ENCODE measurements at regions not wholly inside any gene's neighbourhood (a gene's known extent, or its start where the extent isn't known, plus 50 kb on each side); places are given as distances from the start of the nearest gene placed in this dataset.

- Histone ChIP-seq H3K27me3 (ENCODE audit: control insufficient read depth, insufficient read depth) (no peaks in the 10 kb centered on the region), H3K27ac (ENCODE audit: low read length) (no peak overlapping the region), H3K4me3 (ENCODE audit: low read length) (no peak overlapping the region), H3K4me1 (ENCODE audit: control insufficient read depth, insufficient read depth, low read length) (no peaks in the 10 kb centered on the region), H3K9me3 (ENCODE audit: control insufficient read depth, low read length) (no peaks in the 10 kb centered on the region)
- DNase-seq (no peak), ATAC-seq (no peak)
- WGBS = 88% methylated on average over 1 of the region's 1 CpG
- intact Hi-C loops (cut with DNase I) = loop anchor here in 2 of 4 donors (2.0 to 10.0 kb wide), 2 partner anchors 120 to 126 kb away; no protein-coding TSS in a partner anchor
Observed at GRCh38 chr6:71385111-71385822, 96.7 kb downstream of the OGFRL1 start.

GRCh38 chr6:71386215-71386614 lies 97.6 kb downstream of the OGFRL1 start:
- H3K4me3 ChIP-seq (ENCODE audit: low read length) = no peak overlapping the region

GRCh38 chr6:71387179-71387578 lies 98.6 kb downstream of the OGFRL1 start:
- DNase-seq (no peak), ATAC-seq (no peak)
- Histone ChIP-seq H3K4me1 (ENCODE audit: control insufficient read depth, insufficient read depth, low read length) (no peaks in the 10 kb centered on the region), H3K27me3 (ENCODE audit: control insufficient read depth, insufficient read depth) (no peaks in the 10 kb centered on the region), H3K27ac (ENCODE audit: low read length) (no peak overlapping the region), H3K4me3 (ENCODE audit: low read length) (no peak overlapping the region), H3K9me3 (ENCODE audit: control insufficient read depth, low read length) (no peaks in the 10 kb centered on the region)
- intact Hi-C loops (cut with DNase I) = loop anchor here in 1 of 4 donors (10.0 kb wide), 1 partner anchor 118 kb away; no protein-coding TSS in a partner anchor

More at GRCh38 chr6:71386215-71386614, 97.6 kb downstream of the OGFRL1 start:
- intact Hi-C loops (cut with DNase I) = loop anchor here in 1 of 4 donors (10.0 kb wide), 1 partner anchor 119 kb away; no protein-coding TSS in a partner anchor
- H3K4me1 ChIP-seq (ENCODE audit: control insufficient read depth, insufficient read depth, low read length) = no peaks in the 10 kb centered on the region
- H3K9me3 ChIP-seq (ENCODE audit: control insufficient read depth, low read length) = no peaks in the 10 kb centered on the region
- no peak for ATAC-seq
- no peak for DNase-seq
- no peaks in the 10 kb centered on the region for H3K27me3 ChIP-seq (ENCODE audit: control insufficient read depth, insufficient read depth)
- no peak overlapping the region for H3K27ac ChIP-seq (ENCODE audit: low read length)
- WGBS = 90% methylated on average over 4 of the region's 4 CpGs

- 98% methylated on average over 1 of the region's 1 CpG for WGBS
- H3K27me3 ChIP-seq (ENCODE audit: control insufficient read depth, insufficient read depth) = no peaks in the 10 kb centered on the region
- DNase-seq (no peak), ATAC-seq (no peak)
- intact Hi-C loops (cut with DNase I) = loop anchor here in 1 of 4 donors (10.0 kb wide), 1 partner anchor 117 kb away; no protein-coding TSS in a partner anchor
- H3K4me1 ChIP-seq (ENCODE audit: control insufficient read depth, insufficient read depth, low read length) = no peaks in the 10 kb centered on the region
- H3K27ac ChIP-seq (ENCODE audit: low read length) = no peak overlapping the region
- H3K4me3 ChIP-seq (ENCODE audit: low read length) = no peak overlapping the region
- H3K9me3 ChIP-seq (ENCODE audit: control insufficient read depth, low read length) = no peaks in the 10 kb centered on the region
Observed at GRCh38 chr6:71388068-71388744, 99.6 kb downstream of the OGFRL1 start.

- no peak overlapping the region for H3K4me3 ChIP-seq (ENCODE audit: low read length)
- no peak overlapping the region for H3K27ac ChIP-seq (ENCODE audit: low read length)
- DNase-seq = no peak
- intact Hi-C loops (cut with DNase I) = loop anchor here in 1 of 4 donors (10.0 kb wide), 1 partner anchor 116 kb away; no protein-coding TSS in a partner anchor
- no peak for ATAC-seq
- no peaks in the 10 kb centered on the region for H3K9me3 ChIP-seq (ENCODE audit: control insufficient read depth, low read length)
- no peaks in the 10 kb centered on the region for H3K27me3 ChIP-seq (ENCODE audit: control insufficient read depth, insufficient read depth)
- no peaks in the 10 kb centered on the region for H3K4me1 ChIP-seq (ENCODE audit: control insufficient read depth, insufficient read depth, low read length)
- 80% methylated on average over 4 of the region's 4 CpGs for WGBS
Observed at GRCh38 chr6:71388856-71389527, 100.4 kb downstream of the OGFRL1 start.

- ATAC-seq (peak in 1 of 2 donors; percentile 37), DNase-seq (no peak)
- Histone ChIP-seq H3K4me3 (ENCODE audit: low read length) (no peak overlapping the region), H3K27me3 (ENCODE audit: control insufficient read depth, insufficient read depth) (no peaks in the 10 kb centered on the region), H3K4me1 (ENCODE audit: control insufficient read depth, insufficient read depth, low read length) (peaks cover 4% of the 10 kb centered on the region), H3K9me3 (ENCODE audit: control insufficient read depth, low read length) (no peaks in the 10 kb centered on the region), H3K27ac (ENCODE audit: low read length) (no peak overlapping the region)
- intact Hi-C loops (cut with DNase I) = no loop called here
- WGBS = 73% methylated on average over 1 of the region's 1 CpG
Observed at GRCh38 chr6:71391126-71391525, 102.5 kb downstream of the OGFRL1 start.

GRCh38 chr6:71392276-71392675 lies 103.7 kb downstream of the OGFRL1 start:
- no peak overlapping the region for H3K27ac ChIP-seq (ENCODE audit: low read length)
- no peak overlapping the region for H3K4me3 ChIP-seq (ENCODE audit: low read length)
- H3K4me1 ChIP-seq (ENCODE audit: control insufficient read depth, insufficient read depth, low read length) = peaks cover 4% of the 10 kb centered on the region
- intact Hi-C loops (cut with DNase I) = no loop called here
- DNase-seq (no peak), ATAC-seq (no peak)
- no peaks in the 10 kb centered on the region for H3K27me3 ChIP-seq (ENCODE audit: control insufficient read depth, insufficient read depth)
- H3K9me3 ChIP-seq (ENCODE audit: control insufficient read depth, low read length) = no peaks in the 10 kb centered on the region
- WGBS = 93% methylated on average over 1 of the region's 1 CpG

GRCh38 chr6:71393471-71393870 lies 104.9 kb downstream of the OGFRL1 start:
- peak; percentile 68 to 92 for ATAC-seq

GRCh38 chr6:71393981-71394432 lies 105.4 kb downstream of the OGFRL1 start:
- peak; percentile 41 to 73 for ATAC-seq
- Histone ChIP-seq H3K27ac (ENCODE audit: low read length) (no peak overlapping the region), H3K9me3 (ENCODE audit: control insufficient read depth, low read length) (no peaks in the 10 kb centered on the region), H3K4me1 (ENCODE audit: control insufficient read depth, insufficient read depth, low read length) (peaks cover 4% of the 10 kb centered on the region), H3K4me3 (ENCODE audit: low read length) (no peak overlapping the region), H3K27me3 (ENCODE audit: control insufficient read depth, insufficient read depth) (no peaks in the 10 kb centered on the region)
- no peak for DNase-seq
- intact Hi-C loops (cut with DNase I) = no loop called here
- WGBS = 32% methylated on average over 1 of the region's 1 CpG

More at GRCh38 chr6:71393471-71393870, 104.9 kb downstream of the OGFRL1 start:
- Histone ChIP-seq H3K9me3 (ENCODE audit: control insufficient read depth, low read length) (no peaks in the 10 kb centered on the region), H3K4me1 (ENCODE audit: control insufficient read depth, insufficient read depth, low read length) (peaks cover 4% of the 10 kb centered on the region), H3K27ac (ENCODE audit: low read length) (no peak overlapping the region), H3K4me3 (ENCODE audit: low read length) (no peak overlapping the region), H3K27me3 (ENCODE audit: control insufficient read depth, insufficient read depth) (no peaks in the 10 kb centered on the region)
- WGBS = 63% methylated on average over 1 of the region's 1 CpG
- no peak for DNase-seq
- intact Hi-C loops (cut with DNase I) = no loop called here

- Histone ChIP-seq H3K9me3 (ENCODE audit: control insufficient read depth, low read length) (no peaks in the 10 kb centered on the region), H3K27ac (ENCODE audit: low read length) (no peak overlapping the region), H3K27me3 (ENCODE audit: control insufficient read depth, insufficient read depth) (no peaks in the 10 kb centered on the region), H3K4me3 (ENCODE audit: low read length) (no peak overlapping the region), H3K4me1 (ENCODE audit: control insufficient read depth, insufficient read depth, low read length) (peaks cover 4% of the 10 kb centered on the region)
- intact Hi-C loops (cut with DNase I) = no loop called here
- no peak for ATAC-seq
- 66% methylated on average over 2 of the region's 2 CpGs for WGBS
- DNase-seq = no peak
Observed at GRCh38 chr6:71394926-71395325, 106.3 kb downstream of the OGFRL1 start.

All from right cardiac atrium (tissue), 5 donors.